GF-D8 (cell line): ENCODE measurements at regions not wholly inside any gene's neighbourhood (a gene's known extent, or its start where the extent isn't known, plus 50 kb on each side); places are given as distances from the start of the nearest gene placed in this dataset.
A peak's percentile ranks its signal among the peaks of the same experiment; 100 is the strongest.

ENCODE experiments used
- DNase-seq: peaks from one replicate; lab custom pipeline; 2025; lab: John Stamatoyannopoulos, UW

DNA sequence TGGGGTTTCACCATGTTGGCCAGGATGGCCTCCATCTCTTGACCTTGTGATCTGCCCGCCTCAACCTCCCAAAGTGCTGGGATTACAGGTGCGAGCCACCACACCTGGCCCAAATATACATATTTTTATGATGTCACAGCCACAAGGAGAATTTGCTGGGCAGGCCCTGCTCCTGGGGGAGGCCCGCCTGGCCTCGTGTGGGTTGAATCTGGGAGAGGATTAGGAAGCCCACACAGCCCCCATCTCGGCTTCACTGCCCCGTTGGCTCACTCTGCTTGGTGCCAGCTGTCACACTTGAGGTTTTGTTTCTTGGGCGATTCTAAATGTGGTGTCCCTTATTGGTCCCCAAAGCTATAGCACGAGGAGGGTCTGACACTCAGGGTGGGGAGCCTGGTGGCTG, 335.7 kb upstream of the AJAP1 start:
- no peak for DNase-seq

DNA sequence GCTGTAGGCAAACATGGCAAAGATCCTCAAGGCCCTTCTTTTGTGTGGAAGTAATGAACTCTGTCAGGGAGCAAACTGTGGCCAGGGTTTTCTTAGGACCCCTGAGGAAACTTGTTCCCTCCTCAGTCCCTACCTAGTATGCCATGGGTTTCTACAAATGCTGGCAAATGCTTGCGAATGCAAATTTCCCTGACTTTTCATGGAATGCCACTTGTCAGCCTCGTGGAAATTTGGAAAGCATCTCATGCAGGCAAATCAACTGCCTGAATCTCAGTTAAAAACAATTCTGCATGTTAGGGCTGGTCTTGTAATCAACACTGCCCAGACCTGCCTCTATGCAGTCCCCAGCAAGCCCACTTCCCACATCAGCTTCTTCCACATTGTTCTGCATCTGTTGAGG, 334.9 kb upstream of the AJAP1 start:
- DNase-seq = no peak

DNA sequence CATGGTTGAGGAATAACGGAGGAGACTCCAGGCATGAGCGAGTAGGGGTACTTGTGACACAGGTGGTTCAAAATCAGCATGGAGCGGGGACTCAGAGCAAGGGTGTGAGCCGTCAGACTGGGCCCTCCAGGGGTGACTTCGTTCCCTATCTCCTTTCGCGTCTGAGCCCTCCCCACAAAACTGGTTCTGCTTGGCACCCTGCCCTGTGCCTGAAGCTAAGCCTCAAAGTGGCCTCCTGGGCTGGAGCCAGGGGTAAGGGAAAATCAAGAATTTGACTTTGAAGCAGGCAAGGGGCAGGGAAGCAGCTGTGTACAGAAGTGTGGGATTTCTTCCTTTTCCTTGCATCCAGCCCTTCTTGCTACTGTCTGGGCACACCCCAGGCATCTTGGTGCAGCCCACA, 331.5 kb upstream of the AJAP1 start:
- DNase-seq = no peak

DNA sequence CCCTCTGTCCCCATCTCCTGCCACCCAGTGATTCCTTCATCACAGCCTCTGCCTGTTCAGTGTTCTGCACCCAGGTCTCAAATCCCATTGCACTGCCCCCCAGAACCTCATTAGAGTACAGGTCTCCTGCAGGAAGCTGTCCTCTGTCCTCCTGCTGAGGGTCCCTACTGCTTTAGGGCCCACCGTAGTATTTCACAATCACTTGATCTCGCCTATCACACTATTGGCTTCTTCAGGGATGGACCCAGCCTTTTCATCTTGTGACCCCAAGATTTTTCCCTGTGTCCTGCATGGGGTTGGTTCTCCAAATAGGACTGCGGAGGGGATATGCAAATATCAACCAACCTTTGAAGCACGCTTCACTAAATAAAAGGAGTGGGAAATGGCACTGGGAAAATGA, 331.1 kb upstream of the AJAP1 start:
- no peak for DNase-seq

DNA sequence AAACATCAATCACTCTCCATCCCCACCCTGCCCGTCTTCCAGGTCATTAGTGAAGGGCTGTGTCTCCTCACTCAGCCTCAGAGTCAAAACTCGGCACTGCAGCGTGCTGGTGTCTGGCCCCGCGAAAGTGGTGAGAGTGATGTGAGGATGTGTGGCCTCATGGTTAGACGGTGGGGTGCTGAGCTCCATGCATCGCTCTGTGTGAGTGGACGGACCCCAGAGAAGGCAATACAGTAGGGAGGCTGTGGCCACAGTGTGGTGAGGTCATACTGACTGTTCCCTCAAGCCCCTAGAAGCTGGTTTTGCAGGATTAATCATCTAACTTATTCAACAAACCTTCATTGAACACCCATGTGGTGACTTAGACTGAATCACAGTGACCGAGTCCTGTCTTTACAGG, 329.9 kb upstream of the AJAP1 start:
- DNase-seq = no peak

DNA sequence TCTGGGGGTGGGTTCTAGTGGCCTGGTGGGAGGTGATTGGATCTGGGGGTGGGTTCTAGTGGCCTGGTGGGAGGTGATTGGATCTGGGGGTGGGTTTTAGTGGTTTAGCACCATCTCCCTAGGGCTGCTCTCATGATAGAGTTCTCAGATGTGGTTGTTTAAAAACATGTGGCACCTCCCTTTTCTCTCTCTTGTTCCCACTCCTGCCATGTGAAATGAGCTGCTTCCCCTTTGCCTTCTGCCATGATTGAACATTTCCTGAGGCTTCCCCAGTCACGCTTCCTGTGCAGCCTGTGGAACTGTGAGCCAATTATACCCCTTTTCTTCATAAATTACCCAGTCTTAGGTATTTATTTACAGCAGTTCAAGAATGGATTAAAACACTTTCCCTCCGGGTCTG, 327.3 kb upstream of the AJAP1 start:
- DNase-seq = no peak

DNA sequence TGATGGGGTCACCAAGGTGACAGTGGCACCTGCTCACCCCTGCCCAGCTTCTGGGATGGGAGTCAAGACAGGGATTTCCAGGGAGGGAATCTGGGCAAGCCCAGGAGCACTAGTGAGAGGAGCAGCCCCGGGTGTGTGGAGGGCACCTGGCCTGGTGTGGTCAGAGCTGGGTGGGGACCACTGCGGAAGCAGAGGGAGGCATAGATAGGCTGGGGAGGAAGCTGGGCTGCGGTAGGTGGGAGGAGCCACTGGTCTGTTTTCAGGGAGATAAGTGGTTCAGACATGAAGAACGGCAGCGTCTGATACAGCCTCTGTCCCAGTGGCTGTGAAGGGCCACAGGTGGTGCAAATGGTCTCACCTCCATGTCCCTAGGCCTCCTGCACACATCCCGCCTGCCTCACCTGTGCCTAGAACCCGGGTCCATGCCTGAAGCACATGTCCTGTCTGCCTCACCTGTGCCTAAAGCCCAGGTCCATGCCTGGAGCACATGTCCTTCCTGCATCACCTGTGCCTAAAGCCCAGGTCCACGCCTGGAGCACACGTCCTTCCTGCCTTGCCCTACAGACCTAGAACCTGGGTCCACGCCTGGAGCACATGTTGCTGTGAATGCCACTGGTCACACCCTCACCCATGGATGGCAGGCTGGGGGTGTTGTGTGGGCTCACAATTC, 325.9 kb upstream of the AJAP1 start:
- DNase-seq = no peak

DNA sequence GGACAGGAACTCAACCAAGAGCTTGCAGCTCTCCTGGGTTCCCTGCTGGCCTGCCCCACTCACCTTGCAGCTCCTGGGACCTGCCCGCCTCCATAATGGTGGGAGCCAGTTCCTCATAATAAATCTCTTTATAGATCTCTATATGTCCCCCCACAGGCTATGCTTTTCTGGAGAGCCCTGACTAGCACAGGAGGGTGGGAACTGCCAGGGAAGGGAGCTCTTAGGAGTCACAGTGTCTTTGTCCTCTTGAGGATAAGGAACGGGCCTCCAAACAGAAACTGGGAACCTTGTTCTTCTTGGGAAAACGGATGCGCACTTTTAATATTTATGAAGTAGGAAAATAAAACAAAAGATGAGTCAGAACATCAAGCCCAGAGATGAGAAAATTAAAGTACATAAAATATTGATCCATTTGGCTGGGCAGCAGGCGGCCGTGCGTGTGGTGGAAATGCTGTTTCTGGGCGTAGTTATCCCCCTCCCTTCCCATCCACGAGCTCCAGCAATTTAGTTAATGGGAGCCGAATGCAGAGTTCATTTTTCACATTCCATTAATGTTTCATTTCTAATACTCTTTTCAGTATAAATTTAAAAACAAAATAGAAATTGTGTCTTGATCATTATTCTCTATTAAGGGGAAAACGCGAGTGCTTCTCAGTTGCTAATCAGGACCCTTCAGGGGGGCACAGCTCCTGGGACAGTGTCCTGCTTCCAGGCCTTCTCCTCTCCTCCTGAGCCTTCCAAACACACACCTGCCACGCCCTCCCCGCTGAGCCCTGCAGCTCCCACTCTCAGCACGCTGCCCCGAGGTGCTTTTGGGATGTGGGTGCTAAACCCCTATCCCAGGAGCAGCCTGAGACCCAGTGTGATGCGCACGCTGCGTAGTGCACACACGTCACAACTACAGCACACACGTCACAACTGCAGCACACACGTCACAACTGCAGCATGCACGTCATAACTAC, 323.3 kb upstream of the AJAP1 start:
- DNase-seq = no peak

DNA sequence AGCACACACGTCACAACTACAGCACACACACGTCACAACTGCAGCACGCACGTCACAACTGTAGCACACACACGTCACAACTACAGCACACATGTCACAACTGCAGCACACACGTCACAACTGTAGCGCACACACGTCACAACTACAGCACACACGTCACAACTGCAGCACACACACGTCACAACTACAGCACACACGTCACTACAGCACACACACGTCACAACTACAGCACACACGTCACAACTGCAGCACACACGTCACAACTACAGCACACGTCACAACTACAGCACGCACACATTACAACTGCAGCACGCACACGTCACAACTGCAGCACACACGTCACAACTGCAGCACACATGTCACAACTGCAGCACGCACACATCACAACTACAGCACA, 322.6 kb upstream of the AJAP1 start:
- no peak for DNase-seq

DNA sequence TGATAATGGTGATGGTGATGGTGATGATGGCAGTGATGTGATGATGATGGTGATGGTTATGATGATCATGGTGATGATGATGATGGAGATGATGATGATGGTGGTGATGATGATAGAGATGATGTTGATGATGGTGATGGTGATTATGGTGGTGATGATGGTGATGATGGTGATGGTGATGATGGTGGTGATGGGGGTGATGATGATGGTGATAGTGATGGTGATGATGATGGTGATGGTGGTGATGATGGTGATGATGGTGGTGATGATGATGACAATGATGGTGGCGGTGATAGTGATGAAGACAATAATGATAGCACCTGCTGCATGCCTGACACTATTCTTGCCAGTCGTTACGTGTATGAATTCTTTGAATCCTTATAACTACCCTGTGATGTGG, 317.9 kb upstream of the AJAP1 start:
- no peak for DNase-seq

DNA sequence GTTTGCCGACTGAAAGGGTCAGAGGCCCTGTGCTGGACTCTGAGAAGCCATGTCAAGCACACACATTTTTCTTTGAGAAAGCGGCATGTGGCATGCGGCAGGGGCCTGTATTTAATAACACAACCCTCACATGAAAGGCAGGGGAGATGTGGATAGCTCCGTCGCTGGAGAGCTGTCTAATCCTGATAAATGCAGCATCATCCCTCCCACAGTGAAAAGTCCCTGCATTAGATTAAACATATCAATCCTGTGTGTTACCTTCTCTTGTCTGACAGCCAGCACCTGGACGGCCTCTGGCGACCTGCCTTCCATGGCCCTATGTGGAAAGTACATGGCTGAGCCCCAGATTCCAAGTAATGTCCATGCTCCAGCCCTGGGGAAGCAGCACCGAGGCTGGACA, 313.0 kb upstream of the AJAP1 start:
- no peak for DNase-seq

DNA sequence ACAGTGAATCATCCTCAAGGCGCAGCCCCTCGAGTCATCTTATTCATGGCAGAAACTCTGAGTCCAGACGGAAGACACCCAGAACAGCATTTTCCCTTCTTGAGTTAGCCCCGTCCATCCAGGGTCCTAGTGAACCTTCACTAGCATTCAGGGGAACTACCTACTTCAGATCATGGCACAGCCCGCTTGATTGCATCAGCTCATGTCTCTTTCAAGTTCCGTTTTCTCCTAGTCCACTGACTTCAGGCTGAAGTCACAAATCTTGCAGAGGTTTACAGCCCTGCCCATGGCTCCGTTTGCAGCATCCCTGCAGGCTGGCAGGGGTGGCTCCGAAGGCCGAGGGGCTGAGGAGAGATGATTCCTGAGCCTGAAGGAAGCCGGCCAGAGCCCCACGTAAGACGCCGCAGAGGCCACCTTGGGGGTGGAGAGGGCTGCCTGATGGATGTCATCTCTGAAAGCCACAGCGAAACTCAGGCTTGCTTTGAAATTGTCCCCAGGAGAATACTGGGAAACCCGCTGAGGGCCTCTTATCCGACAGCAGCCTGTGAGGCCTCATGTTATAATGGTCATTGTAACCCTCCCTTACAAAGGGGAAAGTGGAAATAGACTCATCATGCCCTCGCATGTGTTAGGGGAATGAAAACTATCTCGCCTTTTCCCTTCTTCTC, 310.2 kb upstream of the AJAP1 start:
- DNase-seq = peak; percentile 49

DNA sequence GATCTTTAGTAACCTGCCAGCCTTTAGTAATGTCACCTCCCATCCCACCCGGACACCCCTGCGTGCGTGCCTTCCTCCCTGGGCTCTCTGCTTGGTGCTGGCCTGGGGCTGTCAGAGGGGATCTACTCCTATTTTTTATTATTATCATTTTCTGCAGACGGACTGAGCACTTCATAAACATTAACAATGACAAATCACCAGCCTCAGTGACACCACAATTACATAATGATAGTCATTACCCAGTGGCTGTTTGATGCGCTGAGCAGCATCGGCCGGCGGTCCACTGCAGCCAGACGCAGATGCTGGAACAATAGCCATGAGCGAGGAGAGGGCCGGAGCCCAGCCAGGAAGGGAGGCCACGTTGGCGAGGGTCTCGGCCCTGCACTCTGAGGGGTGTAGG, 309.3 kb upstream of the AJAP1 start:
- no peak for DNase-seq

DNA sequence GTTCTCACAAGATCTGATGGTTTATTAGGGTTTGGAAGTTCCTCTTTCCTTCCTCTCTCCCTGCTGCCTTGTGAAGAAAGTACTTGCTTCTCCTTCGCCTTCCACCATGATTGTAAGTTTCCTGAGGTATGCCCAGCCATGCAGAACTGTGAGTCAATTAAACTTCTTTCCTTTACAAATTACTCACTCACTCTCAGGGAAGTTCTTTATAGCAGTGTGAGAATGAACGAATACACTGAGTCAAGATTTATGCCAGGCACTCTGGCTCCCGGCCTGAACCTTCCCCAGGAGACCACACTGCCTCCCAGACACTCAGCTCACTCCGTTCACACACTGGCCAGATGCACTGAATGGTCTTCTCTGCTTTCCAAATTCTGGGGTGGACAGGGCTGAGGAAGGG, 308.3 kb upstream of the AJAP1 start:
- DNase-seq = no peak

DNA sequence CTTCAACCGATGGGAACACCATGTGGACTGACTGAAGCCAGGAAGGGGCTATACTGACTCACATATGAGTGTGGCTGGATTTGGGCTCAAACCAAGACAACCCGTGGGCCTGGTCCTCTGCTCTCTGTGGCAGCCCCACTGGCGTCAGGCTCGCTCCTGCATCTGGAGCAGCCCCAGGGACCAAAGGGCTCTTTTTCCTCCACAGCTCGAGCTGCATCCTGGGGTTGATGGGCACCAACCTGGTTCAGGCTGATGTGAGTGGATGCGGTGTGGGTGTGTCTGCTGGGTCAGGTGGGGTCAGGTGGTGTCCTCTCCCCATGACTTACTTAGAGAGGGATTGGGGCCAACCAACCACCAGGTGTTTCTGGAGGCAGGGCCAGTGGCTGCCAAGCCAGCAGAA, 303.0 kb upstream of the AJAP1 start:
- no peak for DNase-seq

DNA sequence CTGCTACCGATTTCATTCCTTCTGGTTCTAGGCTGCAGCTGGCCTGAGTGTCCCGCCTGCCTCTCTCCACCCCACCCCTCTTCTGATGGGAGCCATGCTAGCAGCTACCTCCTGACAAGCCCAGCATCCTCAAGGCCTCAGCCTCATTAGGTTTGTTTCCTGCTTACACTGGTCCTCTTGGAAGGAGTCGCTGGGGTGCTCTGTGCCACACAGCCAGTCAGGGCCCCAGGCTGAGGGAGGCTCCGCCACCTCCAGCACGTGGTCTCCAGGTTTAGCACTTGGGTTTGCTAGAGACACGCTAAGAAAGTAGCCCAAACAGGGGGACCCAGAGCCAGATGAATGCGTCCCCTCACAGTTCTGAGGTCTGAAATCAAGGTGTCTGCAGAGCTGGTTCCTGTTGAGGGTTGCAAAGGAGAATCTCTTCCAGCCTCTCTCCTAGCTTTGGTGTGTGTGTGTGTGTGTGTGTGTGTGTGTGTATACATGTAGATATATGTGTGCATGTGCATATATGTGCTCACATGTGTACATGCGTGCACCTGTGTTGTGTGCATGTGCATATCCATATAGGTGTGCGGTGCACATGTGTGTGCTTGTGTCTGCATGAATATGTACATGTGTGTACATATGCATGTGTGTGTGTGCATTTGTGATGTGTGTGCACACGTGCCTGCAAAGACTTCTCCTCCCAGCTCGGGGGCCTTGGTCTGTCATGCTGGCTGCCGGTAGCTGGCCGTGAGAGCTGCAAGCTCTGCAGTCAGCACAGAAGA, 301.1 kb upstream of the AJAP1 start:
- no peak for DNase-seq

DNA sequence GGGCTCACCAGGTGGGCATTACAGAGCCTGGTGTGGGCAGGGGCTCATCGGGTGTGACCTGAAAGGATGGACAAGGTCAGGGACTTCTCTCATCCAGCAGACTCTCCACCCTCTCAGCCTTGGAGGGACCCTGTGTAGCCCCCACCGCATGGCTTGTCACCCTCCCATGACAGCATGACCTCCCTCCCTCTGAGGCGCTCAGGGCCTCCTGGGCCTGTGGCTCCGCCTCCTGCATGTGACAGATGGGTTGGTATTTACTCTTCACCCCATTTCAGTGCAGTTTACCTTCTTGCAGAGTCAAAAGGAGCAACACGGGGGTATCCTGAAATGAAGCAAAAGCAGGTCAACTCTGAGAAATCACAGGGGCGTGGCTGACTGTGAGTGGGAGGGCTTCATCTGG, 298.6 kb upstream of the AJAP1 start:
- DNase-seq = no peak

DNA sequence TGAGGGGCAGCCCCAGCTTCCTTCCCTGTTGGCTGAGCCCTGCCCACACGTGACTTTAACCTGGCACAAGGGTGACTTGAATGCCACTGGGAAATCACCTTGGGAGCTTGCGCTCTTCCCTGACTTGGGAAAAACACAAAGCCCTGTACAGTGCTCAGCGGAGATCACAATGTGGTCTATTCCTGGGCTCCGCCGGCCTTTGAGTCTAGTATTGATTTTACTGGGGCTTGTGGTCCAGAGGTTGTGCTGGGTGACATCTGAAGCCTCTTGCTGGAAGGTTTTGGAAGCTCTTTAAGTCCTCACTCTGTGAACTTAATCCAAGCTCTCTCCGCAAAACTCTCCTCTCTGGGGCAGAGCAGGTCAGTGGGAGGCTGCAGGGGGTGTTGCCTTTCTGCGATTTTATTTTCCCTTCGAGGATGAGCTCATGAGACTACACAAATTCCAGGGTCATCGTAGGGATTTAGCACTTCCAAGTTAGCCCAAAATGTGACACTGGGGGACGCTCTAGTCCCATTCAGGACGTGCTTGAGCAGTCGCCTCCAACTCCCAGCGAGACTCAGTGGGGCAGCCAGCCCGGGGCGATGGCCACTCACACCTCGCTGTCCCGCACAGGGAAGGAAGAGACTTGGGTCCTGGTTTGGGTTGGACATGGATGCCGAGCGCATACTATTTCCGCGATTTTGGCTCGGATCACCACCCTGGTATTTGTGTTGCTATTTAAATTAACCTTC, 291.9 kb upstream of the AJAP1 start:
- no peak for DNase-seq

DNA sequence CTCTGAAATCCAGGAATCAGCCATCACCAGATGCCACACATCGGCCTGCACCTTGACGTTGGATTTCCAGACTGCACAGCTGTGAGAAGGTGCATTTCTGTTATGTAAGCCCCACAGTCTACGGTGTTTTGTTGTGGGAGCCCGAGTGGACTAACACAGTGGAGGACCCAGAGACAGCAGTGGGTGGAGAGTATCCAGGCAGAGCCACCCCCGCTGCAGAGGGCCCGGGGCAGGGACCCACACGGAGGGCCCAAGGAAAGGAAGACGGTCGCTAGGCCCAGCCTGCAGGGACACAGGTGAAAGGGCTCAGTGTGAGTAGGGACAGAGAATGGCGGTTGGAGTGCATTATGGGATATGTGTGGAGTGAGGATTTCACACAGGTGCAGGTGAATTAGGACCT, 288.3 kb upstream of the AJAP1 start:
- DNase-seq = no peak

DNA sequence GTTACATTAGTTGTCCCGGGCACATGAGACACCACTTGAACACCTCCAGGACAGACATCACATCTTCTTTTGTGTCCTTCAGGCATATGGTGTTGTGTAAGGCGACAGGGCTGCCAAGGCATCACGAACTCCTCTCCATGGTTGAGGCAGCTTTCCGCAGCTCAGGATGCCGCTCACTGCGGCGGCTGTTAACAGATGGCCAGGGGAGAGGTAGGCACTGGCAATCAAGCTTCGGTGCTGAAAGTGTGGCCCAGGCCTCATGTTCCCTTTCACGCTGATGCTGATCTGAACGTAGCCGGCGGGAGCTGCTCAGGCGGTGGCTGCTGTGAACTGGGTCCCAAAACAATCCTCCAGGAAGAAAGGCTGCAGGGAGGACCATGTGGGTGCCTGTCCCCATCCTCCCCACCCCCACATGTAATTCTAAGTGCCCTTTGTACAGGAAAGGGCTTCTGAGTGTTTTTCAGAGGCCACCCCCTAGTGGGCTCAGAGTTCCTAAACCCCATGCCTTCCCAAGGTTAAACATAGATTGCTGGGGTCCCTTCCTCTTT, 287.1 kb upstream of the AJAP1 start:
- DNase-seq = no peak

DNA sequence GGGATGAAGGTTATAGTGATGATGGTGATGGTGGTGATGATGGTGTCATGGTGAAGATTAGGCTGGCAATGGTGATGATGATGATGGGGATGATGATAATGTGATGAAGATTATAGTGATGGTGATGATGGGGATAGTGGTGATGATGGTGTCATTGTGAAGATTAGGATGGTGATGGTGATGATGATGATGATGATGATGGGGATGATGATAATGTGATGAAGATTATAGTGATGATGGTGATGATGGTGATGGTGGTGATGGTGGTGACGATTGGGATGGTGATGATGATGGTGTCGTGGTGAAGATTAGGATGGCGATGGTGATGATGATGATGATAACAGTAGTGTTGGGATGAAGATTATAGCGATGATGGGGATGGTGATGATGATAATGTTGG, 285.1 kb upstream of the AJAP1 start:
- DNase-seq = no peak
